H1 (cell line): ENCODE measurements at regions not wholly inside any gene's neighbourhood (a gene's known extent, or its start where the extent isn't known, plus 50 kb on each side); places are given as distances from the start of the nearest gene placed in this dataset.

Source experiments
- CTCF ChIA-PET: fragments of 300-600 bp; sonication (Branson Sonifier 250); formaldehyde crosslinking; loops from one replicate; lab custom pipeline; 2021; ENCODE audit not compliant: partially characterized antibody; lab: Charles Lee
- POLR2A ChIA-PET: fragments of 300-600 bp; sonication (Branson Sonifier 250); formaldehyde crosslinking; loops from one replicate; lab custom pipeline; 2021; ENCODE audit warnings: inconsistent platforms; ENCODE audit not compliant: partially characterized antibody; lab: Charles Lee
- DNase-seq, 2 experiments: peaks; one replicate each; pipeline versions ENCODE4 v3.0.0 to v3.0.0-alpha.2; 2010 to 2022; ENCODE audit warnings: low spot score in 2 of 2, low read depth in 1 of 2, mixed read lengths in 1 of 2
- FAIRE-seq: peaks from 2 replicates; lab custom pipeline; 2011; peaks lifted over from hg19 to GRCh38; lab: Jason Lieb, UNC
- H2AFZ ChIP-seq: 2 replicates; pipeline ENCODE4 v1.8.1; 2012; ENCODE audit warnings: low read length, inconsistent platforms
- H2AK5ac ChIP-seq: 2 replicates; pipeline ENCODE4 v1.6.1; 2013; ENCODE audit warnings: low read depth, low read length
- H2BK120ac ChIP-seq: replicated peaks from 2 replicates; pipeline ENCODE3; 2013; ENCODE audit warnings: low read depth, low read length, inconsistent platforms
- H2BK12ac ChIP-seq: 2 replicates; pipeline ENCODE4 v1.6.1; 2013; ENCODE audit warnings: low read depth, low read length
- H2BK15ac ChIP-seq: 2 replicates; pipeline ENCODE4 v1.6.1; 2013; ENCODE audit warnings: low read length
- H2BK20ac ChIP-seq: 2 replicates; pipeline ENCODE4 v1.6.1; 2013; ENCODE audit warnings: low read length
- H2BK5ac ChIP-seq: 2 replicates; pipeline ENCODE4 v1.6.1; 2013; ENCODE audit warnings: low read depth, low read length
- H3K14ac ChIP-seq: 2 replicates; pipeline ENCODE4 v1.6.1; 2013; ENCODE audit warnings: inconsistent platforms; ENCODE audit not compliant: insufficient read length
- H3K18ac ChIP-seq: 2 replicates; pipeline ENCODE4 v1.6.1; 2013; ENCODE audit warnings: low read length; ENCODE audit errors: extremely low read depth
- H3K23ac ChIP-seq: 2 replicates; pipeline ENCODE4 v1.6.1; 2013; ENCODE audit warnings: inconsistent platforms; ENCODE audit not compliant: insufficient read length
- H3K23me2 ChIP-seq: 2 replicates; pipeline ENCODE4 v1.6.1; 2013; ENCODE audit warnings: low read depth, low read length
- H3K27ac ChIP-seq: 2 replicates; pipeline ENCODE4 v1.6.1; 2011; ENCODE audit warnings: low read depth, low read length, inconsistent platforms
- H3K27me3 ChIP-seq, 4 experiments: replicated peaks in 1 of 4; 1 replicate in 1 of 4; 2 replicates in 3 of 4; pipeline versions ENCODE4 v1.6.1 to v1.8.1; 2011 to 2013; ENCODE audit warnings: low read length in 3 of 4, mild to moderate bottlenecking in 3 of 4, inconsistent platforms in 2 of 4, mixed read lengths in 2 of 4, moderate library complexity in 1 of 4; ENCODE audit not compliant: control insufficient read depth in 3 of 4, insufficient read depth in 3 of 4; ENCODE audit errors: extremely low read depth in 1 of 4
- H3K36me3 ChIP-seq, 4 experiments: 2 replicates each; pipeline versions ENCODE4 v1.6.1 to v1.8.1; 2011 to 2013; ENCODE audit warnings: mild to moderate bottlenecking in 4 of 4, low read length in 3 of 4, moderate library complexity in 2 of 4, control low read depth in 1 of 4, inconsistent platforms in 1 of 4; ENCODE audit not compliant: insufficient read depth in 4 of 4, control insufficient read depth in 2 of 4
- H3K4ac ChIP-seq: replicated peaks from 2 replicates; pipeline ENCODE3; 2013; ENCODE audit warnings: low read length, low read depth, mixed read lengths, inconsistent platforms; ENCODE audit not compliant: insufficient read length
- H3K4me1 ChIP-seq, 4 experiments: replicated peaks in 1 of 4; 1 replicate in 1 of 4; 2 replicates in 3 of 4; pipeline versions ENCODE4 v1.6.1 to v1.8.1; 2011 to 2013; ENCODE audit warnings: low read length in 3 of 4, inconsistent platforms in 2 of 4, mixed read lengths in 1 of 4; ENCODE audit not compliant: insufficient read depth in 4 of 4, control insufficient read depth in 3 of 4
- H3K4me2 ChIP-seq, 2 experiments: 2 replicates each; pipeline versions ENCODE4 v1.6.1 to v1.8.1; 2011 to 2013; ENCODE audit warnings: low read depth in 2 of 2, low read length in 2 of 2, control low read depth in 1 of 2, inconsistent platforms in 1 of 2, mild to moderate bottlenecking in 1 of 2; ENCODE audit not compliant: insufficient read depth in 1 of 2
- H3K4me3 ChIP-seq, 4 experiments: fragments of 200-600, 300-600 bp in 1 of 4; sonication (generic), shearing (Covaris generic), sonication (Bioruptor Twin) in 1 of 4; 2 replicates each; pipeline versions ENCODE4 v1.5.1 to v1.8.1; 2011 to 2016; ENCODE audit warnings: low read length in 4 of 4, low read depth in 3 of 4, control low read depth in 2 of 4, inconsistent platforms in 2 of 4, mild to moderate bottlenecking in 2 of 4, mixed read lengths in 1 of 4, moderate library complexity in 1 of 4; ENCODE audit not compliant: insufficient read depth in 2 of 4; ENCODE audit errors: extremely low read depth in 1 of 4
- H3K56ac ChIP-seq: replicated peaks from 2 replicates; pipeline ENCODE3; 2013; ENCODE audit warnings: low read depth, mild to moderate bottlenecking, mixed read lengths, low read length, inconsistent platforms; ENCODE audit not compliant: insufficient read length
- H3K79me1 ChIP-seq: 2 replicates; pipeline ENCODE4 v1.6.1; 2013; ENCODE audit warnings: low read depth, low read length, control low read depth
- H3K79me2 ChIP-seq, 2 experiments: 2 replicates each; pipeline versions ENCODE4 v1.6.1 to v1.8.1; 2012 to 2013; ENCODE audit warnings: low read length in 2 of 2, mild to moderate bottlenecking in 2 of 2, inconsistent platforms in 1 of 2; ENCODE audit not compliant: insufficient read depth in 2 of 2, control insufficient read depth in 1 of 2
- H3K9ac ChIP-seq, 4 experiments: replicated peaks in 1 of 4; 1 replicate in 1 of 4; 2 replicates in 3 of 4; pipeline versions ENCODE4 v1.6.1 to v1.8.1; 2011 to 2013; ENCODE audit warnings: low read depth in 3 of 4, low read length in 3 of 4, control low read depth in 2 of 4, mild to moderate bottlenecking in 2 of 4, moderate library complexity in 2 of 4, inconsistent platforms in 1 of 4; ENCODE audit errors: extremely low read depth in 1 of 4
- H3K9me3 ChIP-seq, 2 experiments: 2 replicates each; pipeline versions ENCODE4 v1.6.1 to v1.8.1; 2012 to 2013; ENCODE audit warnings: mild to moderate bottlenecking in 2 of 2, moderate library complexity in 2 of 2, control low read depth in 1 of 2, inconsistent platforms in 1 of 2, low read depth in 1 of 2, low read length in 1 of 2, mixed read lengths in 1 of 2; ENCODE audit not compliant: insufficient read depth in 2 of 2
- H4K20me1 ChIP-seq, 2 experiments: replicated peaks in 1 of 2; 2 replicates each; pipeline versions ENCODE3 to v1.8.1; 2011 to 2013; ENCODE audit warnings: inconsistent platforms in 2 of 2, low read length in 2 of 2, mild to moderate bottlenecking in 1 of 2; ENCODE audit not compliant: insufficient read depth in 2 of 2, control insufficient read depth in 1 of 2
- H4K5ac ChIP-seq: 2 replicates; pipeline ENCODE4 v1.6.1; 2013; ENCODE audit warnings: low read length, low read depth, mixed read lengths, inconsistent platforms; ENCODE audit not compliant: insufficient read length
- H4K8ac ChIP-seq: 2 replicates; pipeline ENCODE4 v1.8.0; 2013; ENCODE audit warnings: mild to moderate bottlenecking, moderate library complexity, low read length, inconsistent platforms; ENCODE audit not compliant: insufficient read depth; ENCODE audit errors: extremely low read depth
- H4K91ac ChIP-seq: replicated peaks from 2 replicates; pipeline ENCODE3; 2013; ENCODE audit warnings: low read length, mixed read lengths, inconsistent platforms; ENCODE audit not compliant: insufficient read length
- BRCA1 ChIP-seq: IDR thresholded peaks from 2 replicates; pipeline ENCODE4 v1.6.1; 2012; ENCODE audit warnings: low read depth, low read length, improper control_type of control experiment
- GABPA ChIP-seq: IDR thresholded peaks from 2 replicates; pipeline ENCODE4 v1.6.1; 2011; ENCODE audit warnings: mild to moderate bottlenecking, low read length, moderate library complexity, borderline replicate concordance; ENCODE audit not compliant: insufficient read depth
- HDAC2 ChIP-seq, 2 experiments: fragments of 300-600 bp in 1 of 2; sonication (generic) in 1 of 2; IDR thresholded peaks; 2 replicates each; pipeline ENCODE4 v1.6.1; 2011 to 2012; ENCODE audit warnings: low read depth in 2 of 2, low read length in 2 of 2, mild to moderate bottlenecking in 2 of 2, moderate library complexity in 2 of 2, borderline replicate concordance in 1 of 2, inconsistent platforms in 1 of 2
- KDM5A ChIP-seq: fragments of 200-600 bp; IDR thresholded peaks from 2 replicates; pipeline ENCODE4 v1.7.1; 2012; ENCODE audit warnings: mild to moderate bottlenecking, low read length, inconsistent platforms, mixed read lengths
- NRF1 ChIP-seq: IDR thresholded peaks from 2 replicates; pipeline ENCODE4 v1.6.1; 2011; ENCODE audit warnings: mild to moderate bottlenecking, low read depth, low read length, improper control_type of control experiment
- TAF1 ChIP-seq: IDR thresholded peaks from 2 replicates; pipeline ENCODE4 v1.6.1; 2011; ENCODE audit warnings: mild to moderate bottlenecking, low read depth, low read length
- WGBS, 2 experiments: shearing (Covaris generic) in 1 of 2; methylation state at CpG; one replicate each; pipeline versions ENCODE4 v1.1.6 to v1.1.7; 2013 to 2015; ENCODE audit warnings: low lambda C conversion rate in 2 of 2, mixed read lengths in 2 of 2, inconsistent platforms in 1 of 2, low coverage in 1 of 2, missing lambda C conversion rate in 1 of 2; ENCODE audit not compliant: insufficient replicate concordance in 2 of 2, insufficient coverage in 1 of 2, insufficient read length in 1 of 2; ENCODE audit errors: extremely low coverage in 1 of 2, missing lambda C conversion rate in 1 of 2; 5-methylcytosine and 5-hydroxymethylcytosine counted together
- TF ChIP-seq, protein P1 (sequence below): IDR thresholded peaks from 2 replicates; pipeline ENCODE4 v1.6.1; 2012; ENCODE audit warnings: inconsistent platforms

DNA sequence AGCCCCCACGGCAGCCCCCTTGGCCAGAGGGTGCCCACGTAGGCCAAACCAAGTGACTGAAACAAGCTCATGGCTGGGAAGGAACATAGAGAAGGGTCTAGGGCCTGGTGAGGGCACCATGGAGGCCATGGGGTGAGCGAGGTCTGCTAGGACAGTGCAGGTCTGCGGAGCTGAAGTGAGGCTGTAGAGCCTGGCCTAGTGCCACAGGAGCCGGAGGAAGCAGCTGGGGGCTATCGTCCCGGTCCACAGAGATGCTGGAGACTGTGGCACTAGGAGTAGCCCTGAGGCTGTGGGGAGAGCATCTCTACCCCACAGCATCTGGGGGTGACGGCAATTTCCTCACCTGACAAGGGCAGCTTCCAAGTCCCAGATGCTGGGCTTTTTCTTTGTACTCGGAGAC, 150.3 kb downstream of the ZNF22 start:
- Histone ChIP-seq H3K9ac (no peak overlapping the region), H3K23me2 (no peaks in the 10 kb centered on the region), H3K27me3 (no peaks in the 10 kb centered on the region), H2BK15ac (no peak overlapping the region), H3K56ac (no peak overlapping the region), H4K91ac (no peak overlapping the region), H2BK20ac (no peak overlapping the region), H2BK120ac (no peak overlapping the region), H2BK5ac (0 out of 2 replicates have a peak overlapping the region, but pooled peaks have one; percentile 49), H3K4ac (no peak overlapping the region), H2BK12ac (no peak overlapping the region), H4K20me1 (no peaks in the 10 kb centered on the region), H2AK5ac (no peak overlapping the region), H3K4me2 (no peak overlapping the region), H3K23ac (no peak overlapping the region), H2AFZ (no peak overlapping the region), H3K79me2 (no peaks in the 10 kb centered on the region), H3K14ac (no peak overlapping the region), H3K79me1 (no peaks in the 10 kb centered on the region), H4K5ac (no peak overlapping the region), H3K9me3 (no peaks in the 10 kb centered on the region), H3K4me3 (no peak overlapping the region), H4K8ac (no peak overlapping the region), H3K18ac (no peak overlapping the region), H3K4me1 (no peaks in the 10 kb centered on the region), H3K27ac (no peak overlapping the region), H3K36me3 (no peaks in the 10 kb centered on the region)
- CTCF ChIA-PET, result no interaction called here
- DNase-seq (no peak), FAIRE-seq (no peak)
- TF ChIP-seq GABPA, result no peak
- no peak for TF ChIP-seq NRF1
- no peak for TF ChIP-seq HDAC2 (IDR thresholded peaks at IDR 0.05; ENCODE audit: borderline replicate concordance in 1 of 2, low read depth in 2 of 2, low read length in 2 of 2)
- TF ChIP-seq KDM5A, result no peak
- TF ChIP-seq BRCA1, result no peak
- TF ChIP-seq, protein P1, sequence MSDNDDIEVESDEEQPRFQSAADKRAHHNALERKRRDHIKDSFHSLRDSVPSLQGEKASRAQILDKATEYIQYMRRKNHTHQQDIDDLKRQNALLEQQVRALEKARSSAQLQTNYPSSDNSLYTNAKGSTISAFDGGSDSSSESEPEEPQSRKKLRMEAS, result no peak
- no peak for TF ChIP-seq TAF1
- WGBS, 2 experiments, result 89% methylated on average over 9 of the region's 9 CpGs; no CpG with 5 or more reads in 1 of the 2 experiments
- POLR2A ChIA-PET, result no interaction called here
